CD14-positive monocyte (primary cell): ENCODE measurements at regions not wholly inside any gene's neighbourhood (a gene's known extent, or its start where the extent isn't known, plus 50 kb on each side); places are given as distances from the start of the nearest gene placed in this dataset.

Experiments used
- DNase-seq, 3 donors: peaks; one replicate each; pipeline ENCODE4 v3.0.0-alpha.2; 2011 to 2022
- H2AFZ ChIP-seq: 2 replicates; pipeline ENCODE4 v1.6.0; 2012; ENCODE audit warnings: mild to moderate bottlenecking, low read depth, low read length, inconsistent platforms; ENCODE audit not compliant: insufficient read depth, poor library complexity, severe bottlenecking
- H3K27ac ChIP-seq, 2 donors: 1 replicate in 1 of 2; 2 replicates in 1 of 2; pipeline ENCODE4 v1.5.1; 2012 to 2013; ENCODE audit warnings: low read length in 2 of 2, control low read depth in 1 of 2, inconsistent platforms in 1 of 2, low read depth in 1 of 2, mild to moderate bottlenecking in 1 of 2
- H3K27me3 ChIP-seq, 2 donors: one replicate each; pipeline versions ENCODE4 v1.6.0 to v1.6.1; 2011 to 2013; ENCODE audit warnings: low read length in 2 of 2; ENCODE audit not compliant: control insufficient read depth in 2 of 2, insufficient read depth in 2 of 2
- H3K36me3 ChIP-seq, 2 donors: replicated peaks in 1 of 2; 1 replicate in 1 of 2; 2 replicates in 1 of 2; pipeline versions ENCODE4 v1.5.1 to v1.6.1; 2012 to 2013; ENCODE audit warnings: low read length in 2 of 2, control low read depth in 1 of 2, inconsistent platforms in 1 of 2, mild to moderate bottlenecking in 1 of 2; ENCODE audit not compliant: insufficient read depth in 2 of 2, control insufficient read depth in 1 of 2
- H3K4me1 ChIP-seq, 2 donors: 1 replicate in 1 of 2; 2 replicates in 1 of 2; pipeline versions ENCODE4 v1.5.1 to v1.6.1; 2012 to 2013; ENCODE audit warnings: low read length in 2 of 2, control low read depth in 1 of 2, inconsistent platforms in 1 of 2, mild to moderate bottlenecking in 1 of 2, moderate library complexity in 1 of 2; ENCODE audit not compliant: insufficient read depth in 2 of 2, control insufficient read depth in 1 of 2
- H3K4me2 ChIP-seq: replicated peaks from 2 replicates; pipeline ENCODE3; 2012; ENCODE audit warnings: low read length, moderate library complexity, mild to moderate bottlenecking; ENCODE audit not compliant: poor library complexity, severe bottlenecking; ENCODE audit errors: extremely low read depth
- H3K4me3 ChIP-seq, 3 experiments: fragments of 200-600 bp in 1 of 3; sonication (generic) in 1 of 3; replicated peaks in 1 of 3; 1 replicate in 2 of 3; 2 replicates in 1 of 3; pipeline ENCODE4 v1.5.1; 2011 to 2013; ENCODE audit warnings: low read length in 3 of 3, mild to moderate bottlenecking in 3 of 3, control low read depth in 2 of 3, low read depth in 2 of 3, inconsistent platforms in 1 of 3, moderate library complexity in 1 of 3
- H3K79me2 ChIP-seq: 2 replicates; pipeline ENCODE4 v1.6.0; 2012; ENCODE audit warnings: mild to moderate bottlenecking, control low read depth, inconsistent platforms, low read length, moderate library complexity; ENCODE audit not compliant: insufficient read depth
- H3K9ac ChIP-seq: 2 replicates; pipeline ENCODE4 v1.6.0; 2017; ENCODE audit warnings: low read length, mild to moderate bottlenecking; ENCODE audit not compliant: insufficient read depth, poor library complexity, severe bottlenecking
- H3K9me3 ChIP-seq, 2 donors: replicated peaks in 1 of 2; 1 replicate in 1 of 2; 2 replicates in 1 of 2; pipeline versions ENCODE4 v1.5.1 to v1.6.1; 2012 to 2013; ENCODE audit warnings: low read length in 2 of 2, control low read depth in 1 of 2; ENCODE audit not compliant: control insufficient read depth in 1 of 2, insufficient read depth in 1 of 2
- H4K20me1 ChIP-seq: 2 replicates; pipeline ENCODE4 v1.6.0; 2012; ENCODE audit warnings: mild to moderate bottlenecking, low read length, control low read depth, moderate library complexity; ENCODE audit not compliant: insufficient read depth
- H3K27ac Mint-ChIP-seq, 7 donors: one replicate each; pipeline ENCODE4 v1.8.0; 2020; ENCODE audit warnings: mild to moderate bottlenecking in 7 of 7, mixed read lengths in 7 of 7, moderate library complexity in 6 of 7, inconsistent platforms in 2 of 7
- H3K27me3 Mint-ChIP-seq, 3 donors: one replicate each; pipeline ENCODE4 v1.8.0; 2021 to 2022; ENCODE audit warnings: low read depth in 3 of 3, mild to moderate bottlenecking in 3 of 3, mixed read lengths in 3 of 3, moderate library complexity in 3 of 3, inconsistent platforms in 1 of 3
- H3K36me3 Mint-ChIP-seq, 2 donors: one replicate each; pipeline ENCODE4 v1.8.0; 2020; ENCODE audit warnings: mixed read lengths in 2 of 2, inconsistent platforms in 1 of 2, mild to moderate bottlenecking in 1 of 2
- H3K4me1 Mint-ChIP-seq: one replicate; pipeline ENCODE4 v1.8.0; 2020; ENCODE audit warnings: mild to moderate bottlenecking, mixed read lengths
- H3K4me3 Mint-ChIP-seq, 2 donors: one replicate each; pipeline ENCODE4 v1.8.0; 2020; ENCODE audit warnings: mild to moderate bottlenecking in 2 of 2, mixed read lengths in 2 of 2, moderate library complexity in 1 of 2
- H3K9me3 Mint-ChIP-seq, 7 donors: one replicate each; pipeline ENCODE4 v1.8.0; 2020 to 2022; ENCODE audit warnings: mixed read lengths in 7 of 7, mild to moderate bottlenecking in 6 of 7, moderate library complexity in 6 of 7, inconsistent platforms in 2 of 7
- WGBS: methylation state at CpG from one replicate; pipeline ENCODE4 v1.1.5; 2013; ENCODE audit warnings: missing lambda C conversion rate; ENCODE audit not compliant: insufficient coverage; 5-methylcytosine and 5-hydroxymethylcytosine counted together
- intact Hi-C, 2 donors: fragments of 100-400 bp; cut with micrococcal nuclease; formaldehyde crosslinking; loops; one replicate each; pipeline versions ENCODE4 v1.15.0 to v1.15.1; 2023
- TF ChIP-seq, protein P1 (sequence below): fragments of 200-600 bp; IDR thresholded peaks from one replicate; pipeline ENCODE4 v1.8.0; 2022; ENCODE audit warnings: antibody characterized with exemption, mild to moderate bottlenecking

- H3K27me3 Mint-ChIP-seq = peaks cover 16 to 46% (median 37%) of the 10 kb centered on the region in 3 donors
- Histone ChIP-seq H3K4me3 (no peak overlapping the region), H3K4me2 (no peak overlapping the region), H3K27ac (no peak overlapping the region), H3K79me2 (no peaks in the 10 kb centered on the region), H3K36me3 (no peaks in the 10 kb centered on the region), H3K9me3 (no peaks in the 10 kb centered on the region), H4K20me1 (no peaks in the 10 kb centered on the region), H2AFZ (no peak overlapping the region), H3K27me3 (peaks cover 13 to 26% of the 10 kb centered on the region in 2 donors), H3K4me1 (no peaks in the 10 kb centered on the region), H3K9ac (no peak overlapping the region)
- peaks cover 2 to 9% (median 6%) of the 10 kb centered on the region in 7 donors for H3K9me3 Mint-ChIP-seq
- TF ChIP-seq, protein P1, sequence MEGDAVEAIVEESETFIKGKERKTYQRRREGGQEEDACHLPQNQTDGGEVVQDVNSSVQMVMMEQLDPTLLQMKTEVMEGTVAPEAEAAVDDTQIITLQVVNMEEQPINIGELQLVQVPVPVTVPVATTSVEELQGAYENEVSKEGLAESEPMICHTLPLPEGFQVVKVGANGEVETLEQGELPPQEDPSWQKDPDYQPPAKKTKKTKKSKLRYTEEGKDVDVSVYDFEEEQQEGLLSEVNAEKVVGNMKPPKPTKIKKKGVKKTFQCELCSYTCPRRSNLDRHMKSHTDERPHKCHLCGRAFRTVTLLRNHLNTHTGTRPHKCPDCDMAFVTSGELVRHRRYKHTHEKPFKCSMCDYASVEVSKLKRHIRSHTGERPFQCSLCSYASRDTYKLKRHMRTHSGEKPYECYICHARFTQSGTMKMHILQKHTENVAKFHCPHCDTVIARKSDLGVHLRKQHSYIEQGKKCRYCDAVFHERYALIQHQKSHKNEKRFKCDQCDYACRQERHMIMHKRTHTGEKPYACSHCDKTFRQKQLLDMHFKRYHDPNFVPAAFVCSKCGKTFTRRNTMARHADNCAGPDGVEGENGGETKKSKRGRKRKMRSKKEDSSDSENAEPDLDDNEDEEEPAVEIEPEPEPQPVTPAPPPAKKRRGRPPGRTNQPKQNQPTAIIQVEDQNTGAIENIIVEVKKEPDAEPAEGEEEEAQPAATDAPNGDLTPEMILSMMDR = no peak
- H3K4me3 Mint-ChIP-seq = no peak overlapping the region
- H3K4me1 Mint-ChIP-seq = peaks cover 6% of the 10 kb centered on the region
- no peak overlapping the region for H3K27ac Mint-ChIP-seq
- WGBS = 100% methylated on average over 1 of the region's 3 CpGs
- peaks cover 7 to 10% of the 10 kb centered on the region in 2 donors for H3K36me3 Mint-ChIP-seq
- intact Hi-C loops = no loop called here
- no peak for DNase-seq
Observed at GRCh38 chr2:38200598-38200997, 124.6 kb upstream of the CYP1B1 start.

- Histone ChIP-seq H2AFZ (no peak overlapping the region), H3K4me3 (no peak overlapping the region), H3K4me1 (peaks cover 12% of the 10 kb centered on the region in 2 donors), H3K79me2 (no peaks in the 10 kb centered on the region), H3K9ac (no peak overlapping the region), H3K36me3 (no peaks in the 10 kb centered on the region), H3K9me3 (no peaks in the 10 kb centered on the region), H4K20me1 (no peaks in the 10 kb centered on the region), H3K27ac (no peak overlapping the region), H3K4me2 (no peak overlapping the region), H3K27me3 (peaks cover 13 to 22% of the 10 kb centered on the region in 2 donors)
- peaks cover 2 to 10% of the 10 kb centered on the region in 2 donors for H3K36me3 Mint-ChIP-seq
- no CpG with 5 or more reads among the region's 1 CpG for WGBS
- peaks cover 19% of the 10 kb centered on the region for H3K4me1 Mint-ChIP-seq
- H3K27me3 Mint-ChIP-seq = peaks cover 14 to 46% (median 34%) of the 10 kb centered on the region in 3 donors
- DNase-seq = no peak
- TF ChIP-seq, protein P1 = no peak
- peak overlapping the region in 1 of 7 donors; percentile 24 for H3K27ac Mint-ChIP-seq
- H3K4me3 Mint-ChIP-seq = no peak overlapping the region
- intact Hi-C loops = no loop called here
- peaks cover 0 to 8% (median 4%) of the 10 kb centered on the region in 7 donors for H3K9me3 Mint-ChIP-seq
Observed at GRCh38 chr2:38199127-38199526, 123.2 kb upstream of the CYP1B1 start.
